ENCODE measurements at regions not wholly inside any gene's neighbourhood (a gene's known extent, or its start where the extent isn't known, plus 50 kb on each side); places are given as distances from the start of the nearest gene placed in this dataset.

GRCh38 chr2:18422432-18423165 lies 137.9 kb downstream of the RDH14 start:
- DNase-seq: no peak

GRCh38 chr2:18413676-18414396 lies 146.6 kb downstream of the RDH14 start:
- DNase-seq: no peak

GRCh38 chr2:18412980-18413675 lies 147.3 kb downstream of the RDH14 start:
- no peak for DNase-seq

GRCh38 chr2:18411626-18412025 lies 148.8 kb downstream of the RDH14 start:
- DNase-seq: no peak

- no peak for DNase-seq
Measured at GRCh38 chr2:18410543-18410942, 149.9 kb downstream of the RDH14 start.

GRCh38 chr2:18408638-18409037 lies 151.8 kb downstream of the RDH14 start:
- no peak for DNase-seq

GRCh38 chr2:18406219-18406618 lies 154.2 kb downstream of the RDH14 start:
- DNase-seq: no peak

- no peak for DNase-seq
Measured at GRCh38 chr2:18404708-18405107, 155.7 kb downstream of the RDH14 start.

GRCh38 chr2:18403921-18404522 lies 156.4 kb downstream of the RDH14 start:
- no peak for DNase-seq

GRCh38 chr2:18402831-18403230 lies 157.6 kb downstream of the RDH14 start:
- DNase-seq: no peak

- no peak for DNase-seq
Measured at GRCh38 chr2:18401471-18401870, 159.0 kb downstream of the RDH14 start.

GRCh38 chr2:18399601-18400000 lies 160.9 kb downstream of the RDH14 start:
- DNase-seq: no peak

GRCh38 chr2:18398833-18399232 lies 161.6 kb downstream of the RDH14 start:
- DNase-seq: no peak

- no peak for DNase-seq
Measured at GRCh38 chr2:18396329-18397010, 164.0 kb downstream of the RDH14 start.

GRCh38 chr2:18395555-18395954 lies 164.9 kb downstream of the RDH14 start:
- no peak for DNase-seq

GRCh38 chr2:18387441-18388206 lies 172.8 kb downstream of the RDH14 start:
- peak; percentile 66 for DNase-seq

- DNase-seq: no peak
Measured at GRCh38 chr2:18384242-18384641, 176.2 kb downstream of the RDH14 start.

- no peak for DNase-seq
Measured at GRCh38 chr2:18381386-18381785, 179.1 kb downstream of the RDH14 start.

- no peak for DNase-seq
Measured at GRCh38 chr2:18380321-18380720, 180.1 kb downstream of the RDH14 start.

GRCh38 chr2:18379870-18380269 lies 180.6 kb downstream of the RDH14 start:
- DNase-seq: no peak

GRCh38 chr2:18378020-18378653 lies 182.3 kb downstream of the RDH14 start:
- DNase-seq: peak; percentile 24

GRCh38 chr2:18376936-18377335 lies 183.5 kb downstream of the RDH14 start:
- no peak for DNase-seq
